Smooth muscle cell (in vitro differentiated cells): ENCODE measurements at regions not wholly inside any gene's neighbourhood (a gene's known extent, or its start where the extent isn't known, plus 50 kb on each side); places are given as distances from the start of the nearest gene placed in this dataset.

Experiments
- DNase-seq: peaks from one replicate; lab custom pipeline; 2025; ENCODE audit not compliant: unreplicated experiment; lab: John Stamatoyannopoulos, UW
- H2AFZ ChIP-seq: fragments of 200-600 bp; sonication (generic); 2 replicates; pipeline ENCODE4 v1.6.0; 2016; ENCODE audit warnings: antibody characterized with exemption, low read depth, mild to moderate bottlenecking
- H3F3A ChIP-seq: fragments of 200-600 bp; sonication (generic); 2 replicates; pipeline ENCODE4 v1.6.0; 2017; ENCODE audit warnings: antibody characterized with exemption, low read depth
- H3K27ac ChIP-seq: fragments of 200-600 bp; sonication (generic); 2 replicates; pipeline ENCODE4 v1.5.1; 2016; ENCODE audit warnings: low read depth, mild to moderate bottlenecking
- H3K27me3 ChIP-seq: fragments of 200-600 bp; sonication (generic); 2 replicates; pipeline ENCODE4 v1.6.1; 2016; ENCODE audit warnings: low read depth, mild to moderate bottlenecking
- H3K36me3 ChIP-seq: fragments of 200-600 bp; sonication (generic); 2 replicates; pipeline ENCODE4 v1.5.1; 2016; ENCODE audit warnings: low read depth
- H3K4me1 ChIP-seq: fragments of 200-600 bp; sonication (generic); 2 replicates; pipeline ENCODE4 v1.5.1; 2016; ENCODE audit warnings: low read depth
- H3K4me2 ChIP-seq: fragments of 200-600 bp; sonication (generic); 2 replicates; pipeline ENCODE4 v1.6.0; 2016; ENCODE audit warnings: mild to moderate bottlenecking
- H3K4me3 ChIP-seq: fragments of 200-600 bp; sonication (generic); 2 replicates; pipeline ENCODE4 v1.5.1; 2016; ENCODE audit warnings: mild to moderate bottlenecking
- H3K79me2 ChIP-seq: fragments of 200-600 bp; sonication (generic); 2 replicates; pipeline ENCODE4 v1.6.0; 2016; ENCODE audit warnings: low read depth, mild to moderate bottlenecking
- H3K9ac ChIP-seq: fragments of 200-600 bp; sonication (generic); 2 replicates; pipeline ENCODE4 v1.6.0; 2016; ENCODE audit warnings: low read depth
- H3K9me3 ChIP-seq: fragments of 200-600 bp; sonication (generic); replicated peaks from 2 replicates; pipeline ENCODE4 v1.5.1; 2016; ENCODE audit warnings: low read depth
- H4K20me1 ChIP-seq: fragments of 200-600 bp; sonication (generic); 2 replicates; pipeline ENCODE4 v1.6.0; 2016; ENCODE audit warnings: low read depth
- WGBS: methylation state at CpG from one replicate; pipeline ENCODE4 v1.1.7; 2016; ENCODE audit warnings: low lambda C conversion rate; 5-methylcytosine and 5-hydroxymethylcytosine counted together
- TF ChIP-seq, protein P1 (sequence below): fragments of 200-600 bp; sonication (generic); IDR thresholded peaks from 2 replicates; pipeline ENCODE4 v1.5.1; 2017; ENCODE audit warnings: borderline replicate concordance, mild to moderate bottlenecking, antibody characterized with exemption; ENCODE audit not compliant: insufficient read depth, poor library complexity, severe bottlenecking

DNA sequence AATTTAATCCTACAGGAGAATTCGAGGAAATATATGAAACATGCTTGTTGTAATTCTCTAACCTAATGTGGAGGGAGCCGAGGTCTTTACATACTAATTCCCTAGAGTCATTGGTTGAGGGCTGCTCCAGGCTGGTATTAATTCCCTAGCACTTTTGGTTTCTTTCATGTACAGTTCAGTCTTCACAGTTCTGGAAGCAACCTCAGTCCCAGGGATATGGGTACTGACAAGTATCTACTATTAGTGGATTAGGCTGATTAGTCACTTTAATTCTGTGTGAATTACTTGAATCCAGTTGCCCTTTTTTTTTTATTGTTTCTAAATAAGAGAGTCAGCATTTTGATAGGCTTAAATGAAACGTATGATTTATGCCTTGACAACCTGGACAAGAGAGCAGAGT is 172.3 kb upstream of the HTR2A start:
- TF ChIP-seq, protein P1, sequence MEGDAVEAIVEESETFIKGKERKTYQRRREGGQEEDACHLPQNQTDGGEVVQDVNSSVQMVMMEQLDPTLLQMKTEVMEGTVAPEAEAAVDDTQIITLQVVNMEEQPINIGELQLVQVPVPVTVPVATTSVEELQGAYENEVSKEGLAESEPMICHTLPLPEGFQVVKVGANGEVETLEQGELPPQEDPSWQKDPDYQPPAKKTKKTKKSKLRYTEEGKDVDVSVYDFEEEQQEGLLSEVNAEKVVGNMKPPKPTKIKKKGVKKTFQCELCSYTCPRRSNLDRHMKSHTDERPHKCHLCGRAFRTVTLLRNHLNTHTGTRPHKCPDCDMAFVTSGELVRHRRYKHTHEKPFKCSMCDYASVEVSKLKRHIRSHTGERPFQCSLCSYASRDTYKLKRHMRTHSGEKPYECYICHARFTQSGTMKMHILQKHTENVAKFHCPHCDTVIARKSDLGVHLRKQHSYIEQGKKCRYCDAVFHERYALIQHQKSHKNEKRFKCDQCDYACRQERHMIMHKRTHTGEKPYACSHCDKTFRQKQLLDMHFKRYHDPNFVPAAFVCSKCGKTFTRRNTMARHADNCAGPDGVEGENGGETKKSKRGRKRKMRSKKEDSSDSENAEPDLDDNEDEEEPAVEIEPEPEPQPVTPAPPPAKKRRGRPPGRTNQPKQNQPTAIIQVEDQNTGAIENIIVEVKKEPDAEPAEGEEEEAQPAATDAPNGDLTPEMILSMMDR, result no peak
- DNase-seq, result no peak

DNA sequence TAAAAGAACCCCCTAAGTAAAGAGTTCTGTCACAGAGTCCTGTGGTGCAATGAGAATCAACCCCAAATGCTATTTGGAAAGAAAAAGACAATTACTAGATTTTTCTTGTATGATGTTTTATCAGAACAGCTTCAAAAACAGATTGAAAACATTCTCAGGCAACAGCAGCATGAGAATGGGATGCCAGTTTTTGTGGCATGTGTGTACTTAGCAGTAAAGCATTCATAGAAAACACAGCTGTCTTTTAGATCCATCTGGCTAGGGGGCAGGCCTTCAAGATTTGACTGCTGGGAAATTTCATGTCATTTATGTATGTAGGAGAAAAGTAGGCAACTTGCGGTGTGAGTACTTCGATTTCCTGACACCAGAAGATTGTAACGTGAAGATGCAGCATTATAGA is 170.5 kb upstream of the HTR2A start:
- Histone ChIP-seq H3K36me3 (no peaks in the 10 kb centered on the region), H3K9me3 (peaks cover 3% of the 10 kb centered on the region), H3K4me2 (no peak overlapping the region), H3K9ac (no peak overlapping the region), H3K4me1 (no peaks in the 10 kb centered on the region), H3K4me3 (no peak overlapping the region), H3K79me2 (no peaks in the 10 kb centered on the region), H3F3A (no peaks in the 10 kb centered on the region), H2AFZ (no peak overlapping the region), H3K27ac (no peak overlapping the region), H3K27me3 (no peaks in the 10 kb centered on the region), H4K20me1 (no peaks in the 10 kb centered on the region)
- 75% methylated on average over 3 of the region's 3 CpGs for WGBS
- TF ChIP-seq, protein P1, result no peak
- no peak for DNase-seq

More for the DNA sequence above, 172.3 kb upstream of the HTR2A start:
- Histone ChIP-seq H2AFZ (no peak overlapping the region), H3K27me3 (no peaks in the 10 kb centered on the region), H3K4me2 (no peak overlapping the region), H3K4me1 (no peaks in the 10 kb centered on the region), H3F3A (no peaks in the 10 kb centered on the region), H3K4me3 (no peak overlapping the region), H3K9me3 (peaks cover 2% of the 10 kb centered on the region), H3K79me2 (no peaks in the 10 kb centered on the region), H4K20me1 (no peaks in the 10 kb centered on the region), H3K9ac (no peak overlapping the region), H3K27ac (no peak overlapping the region), H3K36me3 (no peaks in the 10 kb centered on the region)
- 75% methylated on average over 3 of the region's 3 CpGs for WGBS

GRCh38 chr13:47066226-47066625 is 169.4 kb upstream of the HTR2A start:
- peaks cover 4% of the 10 kb centered on the region for H3K9me3 ChIP-seq
- no peaks in the 10 kb centered on the region for H3F3A ChIP-seq
- no peaks in the 10 kb centered on the region for H4K20me1 ChIP-seq
- DNase-seq, result no peak
- H3K27me3 ChIP-seq, result no peaks in the 10 kb centered on the region
- H2AFZ ChIP-seq, result no peak overlapping the region
- H3K4me3 ChIP-seq, result no peak overlapping the region
- no peak overlapping the region for H3K27ac ChIP-seq
- H3K79me2 ChIP-seq, result no peaks in the 10 kb centered on the region
- no peaks in the 10 kb centered on the region for H3K4me1 ChIP-seq
- no peaks in the 10 kb centered on the region for H3K36me3 ChIP-seq
- no peak overlapping the region for H3K9ac ChIP-seq
- TF ChIP-seq, protein P1, result no peak
- peak overlapping the region; percentile 67 for H3K4me2 ChIP-seq

- Histone ChIP-seq H4K20me1 (no peaks in the 10 kb centered on the region), H3F3A (no peaks in the 10 kb centered on the region), H3K4me3 (no peak overlapping the region), H3K9me3 (peaks cover 4% of the 10 kb centered on the region), H2AFZ (no peak overlapping the region), H3K36me3 (no peaks in the 10 kb centered on the region), H3K27me3 (no peaks in the 10 kb centered on the region), H3K9ac (no peak overlapping the region), H3K4me2 (no peak overlapping the region), H3K4me1 (no peaks in the 10 kb centered on the region), H3K79me2 (no peaks in the 10 kb centered on the region), H3K27ac (no peak overlapping the region)
- DNase-seq, result no peak
- TF ChIP-seq, protein P1, result no peak
- WGBS, result 89% methylated on average over 2 of the region's 2 CpGs
Measured at GRCh38 chr13:47064381-47064780, 167.5 kb upstream of the HTR2A start.
